ENCODE measurements at regions not wholly inside any gene's neighbourhood (a gene's known extent, or its start where the extent isn't known, plus 50 kb on each side); places are given as distances from the start of the nearest gene placed in this dataset.

- DNase-seq (ENCODE audit: low spot score) (no peak), FAIRE-seq (no peak), ATAC-seq (no peak)
- Histone ChIP-seq H3K27me3 (ENCODE audit: control insufficient read depth in 1 of 2, insufficient read depth in 2 of 2, low read length in 2 of 2) (no peaks in the 10 kb centered on the region), H3K4me1 (ENCODE audit: insufficient read depth, low read length) (no peaks in the 10 kb centered on the region), H3K9me3 (ENCODE audit: low read length) (no peaks in the 10 kb centered on the region), H3K4me2 (ENCODE audit: low read depth, low read length) (no peak overlapping the region), H3K4me3 (replicated peaks in 1 of 3; ENCODE audit: insufficient read depth in 1 of 3, low read depth in 2 of 3, low read length in 3 of 3) (no peak overlapping the region), H2AFZ (ENCODE audit: low read length) (no peak overlapping the region), H4K20me1 (ENCODE audit: insufficient read depth, low read length) (no peaks in the 10 kb centered on the region), H3K79me2 (ENCODE audit: insufficient read depth, low read length) (no peaks in the 10 kb centered on the region), H3K36me3 (replicated peaks in 1 of 2; ENCODE audit: control insufficient read depth in 1 of 2, insufficient read depth in 2 of 2, low read length in 2 of 2) (no peaks in the 10 kb centered on the region), H3K9ac (ENCODE audit: insufficient read depth, low read depth, low read length) (no peak overlapping the region), H3K27ac (ENCODE audit: extremely low read length, insufficient read depth, low read length) (no peak overlapping the region)
- BruUV-seq (replicated peaks), result no TSS peak
- CTCF ChIA-PET (ENCODE audit: low intra/inter-chr PET ratio, low total read pairs), result no interaction called here
- in situ Hi-C loops (cut with HindIII; ENCODE audit: extremely low pct_ligation_motif_present, low pct_unique_long_range_greater_than_20kb) (no loop called here), intact Hi-C loops (cut with micrococcal nuclease; ENCODE audit: unreplicated experiment) (no loop called here)
- TF ChIP-seq HNF1A (IDR thresholded peaks at IDR 0.05; ENCODE audit: low read depth) (no peak), HNF1A (CRISPR knock-in tag; IDR thresholded peaks at IDR 0.05; ENCODE audit: borderline replicate concordance) (no peak), ZNF570 (CRISPR knock-in tag; IDR thresholded peaks at IDR 0.05; ENCODE audit: borderline replicate concordance) (no peak), ZNF383 (CRISPR knock-in tag; IDR thresholded peaks at IDR 0.05; ENCODE audit: borderline replicate concordance) (no peak), FOXO4 (CRISPR knock-in tag; conservative IDR thresholded peaks at IDR 0.05) (no peak), TBX2 (CRISPR knock-in tag; IDR thresholded peaks at IDR 0.05; ENCODE audit: borderline replicate concordance) (no peak), SP4 (CRISPR knock-in tag; IDR thresholded peaks at IDR 0.05) (no peak), THYN1 (CRISPR knock-in tag; IDR thresholded peaks at IDR 0.05; ENCODE audit: borderline replicate concordance, low read depth) (no peak)
- POLR2A ChIA-PET, result no interaction called here
- 0% methylated on average over 2 of the region's 2 CpGs for WGBS (ENCODE audit: low lambda C conversion rate)
Observed at GRCh38 chr5:32908641-32909040, 197.5 kb downstream of the NPR3 start.
